Neural cell (in vitro differentiated cells): ENCODE measurements at regions not wholly inside any gene's neighbourhood (a gene's known extent, or its start where the extent isn't known, plus 50 kb on each side); places are given as distances from the start of the nearest gene placed in this dataset.
"Not testable (repeated sequence)": the region's sequence is repeated elsewhere in the genome, so short reads cannot be mapped to it uniquely, and the experiment has no call there.

Source experiments
- H2AFZ ChIP-seq: fragments of 200-600, 300-800 bp; sonication (generic), shearing (Covaris generic); 2 replicates; pipeline ENCODE4 v1.6.0; 2014; ENCODE audit warnings: low read depth, mild to moderate bottlenecking, antibody characterized with exemption, low read length, moderate library complexity
- H3F3A ChIP-seq: fragments of 200-600 bp; shearing (Covaris generic); 2 replicates; pipeline ENCODE4 v1.6.1; 2016; ENCODE audit warnings: mild to moderate bottlenecking, moderate library complexity, mixed read lengths, antibody characterized with exemption, low read length; ENCODE audit not compliant: insufficient read depth, poor library complexity, severe bottlenecking
- H3K27ac ChIP-seq: fragments of 200-600, 300-800 bp; sonication (generic), shearing (Covaris generic); 2 replicates; pipeline ENCODE4 v1.5.1; 2014; ENCODE audit warnings: mild to moderate bottlenecking, low read length, moderate library complexity
- H3K27me3 ChIP-seq: fragments of 300-800, 200-600 bp; sonication (generic), shearing (Covaris generic); 2 replicates; pipeline ENCODE4 v1.6.0; 2014; ENCODE audit warnings: mild to moderate bottlenecking, low read depth, low read length, moderate library complexity; ENCODE audit not compliant: insufficient read depth
- H3K36me3 ChIP-seq: fragments of 300-800, 200-600 bp; sonication (generic), shearing (Covaris generic); 2 replicates; pipeline ENCODE4 v1.5.1; 2014; ENCODE audit warnings: mild to moderate bottlenecking, antibody characterized with exemption, low read length, moderate library complexity; ENCODE audit not compliant: insufficient read depth
- H3K4me2 ChIP-seq: fragments of 300-800, 200-600 bp; sonication (generic), shearing (Covaris generic); 2 replicates; pipeline ENCODE4 v1.6.0; 2014; ENCODE audit warnings: mild to moderate bottlenecking, low read length
- H3K4me3 ChIP-seq: fragments of 300-800, 200-600 bp; sonication (generic), shearing (Covaris generic); 2 replicates; pipeline ENCODE4 v1.5.1; 2014; ENCODE audit warnings: mild to moderate bottlenecking, low read length, moderate library complexity
- H3K79me2 ChIP-seq: fragments of 200-600 bp; shearing (Covaris generic); replicated peaks from 2 replicates; pipeline ENCODE4 v1.6.0; 2014; ENCODE audit warnings: mild to moderate bottlenecking, low read length, moderate library complexity; ENCODE audit not compliant: insufficient read depth
- H3K9ac ChIP-seq: fragments of 300-800, 200-600 bp; sonication (generic), shearing (Covaris generic); 2 replicates; pipeline ENCODE4 v1.6.1; 2016; ENCODE audit warnings: mild to moderate bottlenecking, low read length, mixed read lengths
- H3K9me2 ChIP-seq: fragments of 200-600 bp; shearing (Covaris generic); 2 replicates; pipeline ENCODE4 v1.6.1; 2016; ENCODE audit warnings: mild to moderate bottlenecking, low read length, mixed read lengths; ENCODE audit not compliant: insufficient read depth
- H3K9me3 ChIP-seq: fragments of 200-600, 300-800 bp; sonication (generic), shearing (Covaris generic); 2 replicates; pipeline ENCODE4 v1.6.1; 2016; ENCODE audit warnings: mild to moderate bottlenecking, mixed run types, low read length, moderate library complexity, mixed read lengths
- H4K20me1 ChIP-seq: fragments of 200-600 bp; shearing (Covaris generic); 2 replicates; pipeline ENCODE4 v1.6.1; 2016; ENCODE audit warnings: mild to moderate bottlenecking, mixed run types; ENCODE audit not compliant: insufficient read depth
- CTCF ChIP-seq: fragments of 450-650 bp; IDR thresholded peaks from 2 replicates; pipeline ENCODE4 v1.5.1; 2014; ENCODE audit warnings: antibody characterized with exemption, mild to moderate bottlenecking, moderate library complexity; ENCODE audit not compliant: poor library complexity, severe bottlenecking
- EP300 ChIP-seq: fragments of 450-650 bp; conservative IDR thresholded peaks from 2 replicates; pipeline ENCODE4 v1.6.1; 2014; ENCODE audit warnings: antibody characterized with exemption, mild to moderate bottlenecking, moderate library complexity; ENCODE audit not compliant: poor library complexity, severe bottlenecking
- EZH2 ChIP-seq: fragments of 200-600, 300-800 bp; shearing (Covaris generic), sonication (generic); IDR thresholded peaks from 2 replicates; pipeline ENCODE4 v1.6.1; 2014; ENCODE audit warnings: antibody characterized with exemption, low read length, borderline replicate concordance, mild to moderate bottlenecking; ENCODE audit not compliant: insufficient read depth, poor library complexity, severe bottlenecking
- MXI1 ChIP-seq: fragments of 450-650 bp; conservative IDR thresholded peaks from 2 replicates; pipeline ENCODE4 v1.6.1; 2014; ENCODE audit warnings: antibody characterized with exemption, mild to moderate bottlenecking; ENCODE audit not compliant: poor library complexity, severe bottlenecking
- POLR2AphosphoS5 ChIP-seq: IDR thresholded peaks from 2 replicates; pipeline ENCODE4 v1.6.1; 2012
- RAD21 ChIP-seq: fragments of 450-650 bp; conservative IDR thresholded peaks from 2 replicates; pipeline ENCODE4 v1.6.1; 2014; ENCODE audit warnings: antibody characterized with exemption, mild to moderate bottlenecking, moderate library complexity
- REST ChIP-seq: IDR thresholded peaks from 2 replicates; pipeline ENCODE4 v1.6.1; 2012; ENCODE audit warnings: borderline replicate concordance
- SMC3 ChIP-seq: fragments of 450-650 bp; conservative IDR thresholded peaks from 2 replicates; pipeline ENCODE4 v1.6.1; 2014; ENCODE audit warnings: antibody characterized with exemption, mild to moderate bottlenecking, moderate library complexity; ENCODE audit not compliant: poor library complexity
- TAF1 ChIP-seq: IDR thresholded peaks from 2 replicates; pipeline ENCODE4 v1.6.1; 2012; ENCODE audit warnings: low read depth

GRCh38 chr19:20278342-20278741 lies 111.3 kb downstream of the ZNF486 start:
- no peaks in the 10 kb centered on the region for H3K36me3 ChIP-seq
- H4K20me1 ChIP-seq: no peaks in the 10 kb centered on the region
- no peak overlapping the region for H3K4me2 ChIP-seq
- H3K9me3 ChIP-seq: no peaks in the 10 kb centered on the region
- no peaks in the 10 kb centered on the region for H3K9me2 ChIP-seq
- no peaks in the 10 kb centered on the region for H3K79me2 ChIP-seq
- TF ChIP-seq EP300: no peak
- H3K27ac ChIP-seq: no peak overlapping the region
- H2AFZ ChIP-seq: no peak overlapping the region
- H3K4me3 ChIP-seq: no peak overlapping the region
- no peaks in the 10 kb centered on the region for H3F3A ChIP-seq
- no peak overlapping the region for H3K9ac ChIP-seq
- no peaks in the 10 kb centered on the region for H3K27me3 ChIP-seq

DNA sequence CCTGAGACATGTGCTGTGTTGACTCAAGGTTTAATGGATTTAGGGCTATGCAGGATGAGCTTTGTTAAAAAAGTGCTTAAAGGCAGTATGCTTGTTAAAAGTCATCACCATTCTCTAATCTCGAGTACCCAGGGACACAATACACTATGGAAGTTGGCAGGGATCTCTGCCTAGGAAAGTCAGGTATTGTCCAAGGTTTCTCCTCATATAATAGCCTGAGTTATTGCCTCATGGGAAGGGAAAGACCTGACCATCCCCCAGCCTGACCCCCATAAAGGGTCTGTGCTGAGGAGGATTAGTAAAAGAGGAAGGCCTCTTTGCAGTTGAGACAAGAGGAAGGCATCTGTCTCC lies 109.7 kb downstream of the ZNF486 start:
- H3K4me3 ChIP-seq, H3K36me3 ChIP-seq, H3K9me2 ChIP-seq, H3K27me3 ChIP-seq, H3K27ac ChIP-seq, H3K79me2 ChIP-seq, H3K4me2 ChIP-seq, H3F3A ChIP-seq, H4K20me1 ChIP-seq, H2AFZ ChIP-seq, H3K9ac ChIP-seq, H3K9me3 ChIP-seq: not testable (repeated sequence)

GRCh38 chr19:20276011-20276731 lies 109.2 kb downstream of the ZNF486 start:
- Histone ChIP-seq H3K4me2 (no peak overlapping the region), H4K20me1 (no peaks in the 10 kb centered on the region), H3K9me3 (no peaks in the 10 kb centered on the region), H3K9me2 (no peaks in the 10 kb centered on the region), H3K79me2 (no peaks in the 10 kb centered on the region), H3K4me3 (no peak overlapping the region), H3K9ac (no peak overlapping the region), H3F3A (no peaks in the 10 kb centered on the region), H3K27me3 (no peaks in the 10 kb centered on the region), H3K27ac (no peak overlapping the region), H3K36me3 (no peaks in the 10 kb centered on the region), H2AFZ (no peak overlapping the region)
- TF ChIP-seq EP300: no peak

GRCh38 chr19:20273951-20274570 lies 107.0 kb downstream of the ZNF486 start:
- no peak overlapping the region for H3K4me2 ChIP-seq
- no peaks in the 10 kb centered on the region for H4K20me1 ChIP-seq
- no peak overlapping the region for H3K27ac ChIP-seq
- no peak overlapping the region for H3K4me3 ChIP-seq
- H2AFZ ChIP-seq: no peak overlapping the region
- H3K36me3 ChIP-seq: no peaks in the 10 kb centered on the region
- H3K79me2 ChIP-seq: no peaks in the 10 kb centered on the region
- no peaks in the 10 kb centered on the region for H3K9me2 ChIP-seq
- no peak overlapping the region for H3K9ac ChIP-seq
- no peaks in the 10 kb centered on the region for H3K9me3 ChIP-seq
- TF ChIP-seq POLR2AphosphoS5 (no peak), EZH2 (no peak), REST (no peak), MXI1 (no peak), SMC3 (no peak), EP300 (no peak), RAD21 (no peak), TAF1 (no peak), CTCF (no peak)
- no peaks in the 10 kb centered on the region for H3K27me3 ChIP-seq
- H3F3A ChIP-seq: no peaks in the 10 kb centered on the region
